Stimulated activated CD4-positive, alpha-beta T cell treated with anti-CD3 and anti-CD28 coated beads, Interleukin-12 subunit alpha, Interleukin-12 subunit beta, amount 100 ng/mL, for 24 hours (primary cell): ENCODE measurements at regions not wholly inside any gene's neighbourhood (a gene's known extent, or its start where the extent isn't known, plus 50 kb on each side); places are given as distances from the start of the nearest gene placed in this dataset.

Source experiments
- DNase-seq, 2 experiments: peaks; one replicate each; pipeline ENCODE4 v3.0.0-alpha.2; 2020; ENCODE audit warnings: low read depth in 2 of 2

DNA sequence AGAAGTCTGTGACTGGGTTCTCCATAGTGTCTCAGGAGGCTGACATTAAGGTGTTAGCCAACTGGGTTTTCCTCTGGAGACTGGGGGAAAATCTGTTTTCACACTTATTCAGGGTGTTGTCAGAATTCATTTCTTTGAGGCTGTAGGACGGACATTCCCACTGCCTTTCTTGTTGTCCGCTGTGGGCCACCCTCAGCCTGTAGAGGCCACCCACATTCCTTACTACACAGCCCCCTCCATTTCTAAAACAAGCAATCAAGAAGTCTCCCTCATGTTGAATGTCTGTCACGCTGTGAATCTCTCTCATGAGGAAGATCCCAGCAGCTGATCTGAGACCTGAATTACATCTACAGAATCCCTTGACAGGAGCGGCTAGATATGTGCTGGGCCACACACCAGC lies 295.5 kb upstream of the RUNX1 start:
- DNase-seq: no peak

- DNase-seq: no peak
Measured at GRCh38 chr21:35343046-35343819, 294.1 kb upstream of the RUNX1 start.

DNA sequence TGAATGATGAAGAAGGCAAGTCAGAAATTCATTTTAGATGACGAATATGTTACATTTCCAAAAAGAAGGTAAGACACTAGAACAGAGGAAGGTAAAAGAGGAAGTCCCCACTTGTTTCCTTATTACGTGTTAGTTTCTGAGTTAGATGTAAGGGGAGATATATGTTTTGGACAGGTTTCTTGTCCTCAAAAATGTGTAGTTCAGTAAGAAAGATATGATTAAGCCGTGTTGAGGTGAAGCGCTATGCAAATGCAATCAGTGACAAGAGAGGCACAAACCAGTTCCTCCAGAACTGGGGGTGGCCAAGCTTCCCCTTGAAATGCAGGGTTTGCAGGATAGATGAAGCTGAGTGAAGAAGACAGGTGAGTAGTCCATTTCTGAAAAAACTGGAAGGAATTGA lies 293.3 kb upstream of the RUNX1 start:
- DNase-seq: peak in 1 of 2 experiments; percentile 17

DNA sequence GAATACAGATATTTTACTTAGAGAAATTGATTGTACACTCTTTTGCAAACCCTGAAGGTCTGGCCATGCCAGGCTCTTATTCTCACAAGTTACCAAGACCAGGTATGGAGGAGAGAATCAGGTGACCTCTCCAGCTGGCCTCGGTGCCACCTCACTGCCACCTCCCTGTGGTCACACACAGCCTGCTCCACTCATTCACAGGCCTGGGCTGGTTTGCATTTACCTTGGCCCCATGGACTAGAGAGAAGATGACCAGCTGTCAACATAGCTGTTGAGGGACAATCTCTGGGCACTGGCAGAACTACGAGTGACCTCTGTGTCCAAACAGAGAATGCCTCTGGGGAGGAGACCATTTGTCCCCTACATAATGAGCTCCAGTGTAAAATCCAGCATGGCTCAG lies 291.2 kb upstream of the RUNX1 start:
- DNase-seq: no peak

DNA sequence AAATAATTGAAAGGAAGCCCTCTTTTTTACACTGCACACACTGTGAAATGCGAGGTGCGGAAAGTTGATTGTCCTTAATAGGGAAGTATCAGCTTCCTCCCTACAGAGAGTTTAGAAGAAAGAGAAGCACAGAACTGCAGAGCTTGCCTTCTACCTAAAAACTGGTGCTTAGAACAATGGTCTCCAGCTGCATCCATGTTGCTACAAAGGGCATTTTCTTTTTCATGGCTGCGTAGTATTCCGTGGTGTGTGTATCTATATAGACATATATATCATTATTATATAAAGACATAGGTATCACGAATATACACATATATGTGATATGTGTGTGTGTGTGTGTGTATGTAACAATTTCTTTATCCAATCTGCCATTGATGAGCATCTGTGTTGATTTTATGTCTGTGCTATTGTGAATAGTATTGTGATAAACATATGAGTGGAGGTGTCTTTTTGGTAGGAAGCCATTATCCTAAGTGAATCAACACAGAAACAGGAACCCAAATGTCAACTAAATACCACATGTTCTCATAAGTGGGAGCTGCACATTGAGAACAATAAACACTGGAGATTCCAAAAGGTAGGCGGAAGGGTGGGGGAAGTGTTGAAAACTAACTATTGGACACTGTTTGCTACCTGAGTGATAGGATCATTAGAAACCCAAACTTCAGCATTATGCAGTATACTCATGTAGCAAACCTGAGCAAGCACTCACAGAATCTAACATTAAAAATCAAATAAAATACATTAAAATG lies 290.0 kb upstream of the RUNX1 start:
- no peak for DNase-seq

GRCh38 chr21:35338281-35338680 lies 289.2 kb upstream of the RUNX1 start:
- no peak for DNase-seq

DNA sequence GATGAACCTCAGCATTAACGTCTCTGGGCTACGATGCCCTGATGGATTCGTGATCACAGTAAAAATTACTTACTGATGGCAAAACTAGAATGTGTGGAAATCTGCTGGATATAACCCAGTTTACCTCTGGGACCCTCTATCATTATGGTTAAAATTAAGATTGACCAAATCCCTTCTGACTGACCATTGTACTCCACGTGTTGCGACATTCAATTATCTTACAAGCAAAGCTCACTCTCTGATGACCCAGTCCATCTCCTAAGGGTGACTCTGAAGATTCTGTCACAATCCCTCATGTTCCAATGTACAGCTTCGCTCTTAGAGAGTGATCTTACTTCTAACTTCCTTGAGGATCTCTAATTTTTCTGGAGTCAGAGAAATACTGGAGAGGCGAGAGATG lies 288.5 kb upstream of the RUNX1 start:
- no peak for DNase-seq

DNA sequence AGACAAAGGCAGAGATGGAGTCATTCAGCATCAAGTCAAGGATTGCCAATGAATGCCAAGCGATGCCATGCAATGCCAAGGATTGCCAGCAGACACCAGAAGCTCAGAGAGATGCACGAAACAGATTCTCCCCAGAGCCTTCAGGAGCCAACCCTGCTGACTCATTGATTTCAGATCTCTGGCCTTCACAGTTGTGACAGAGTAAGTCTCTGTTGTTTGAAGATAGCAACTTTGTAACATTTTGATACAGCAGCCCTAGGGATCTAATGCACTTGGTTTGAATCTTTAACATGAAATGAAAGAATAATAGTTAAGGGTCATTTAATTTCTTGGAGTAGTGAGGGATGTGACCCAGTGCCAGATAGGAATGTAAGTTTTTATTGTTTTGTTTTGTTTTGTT lies 287.4 kb upstream of the RUNX1 start:
- no peak for DNase-seq

DNA sequence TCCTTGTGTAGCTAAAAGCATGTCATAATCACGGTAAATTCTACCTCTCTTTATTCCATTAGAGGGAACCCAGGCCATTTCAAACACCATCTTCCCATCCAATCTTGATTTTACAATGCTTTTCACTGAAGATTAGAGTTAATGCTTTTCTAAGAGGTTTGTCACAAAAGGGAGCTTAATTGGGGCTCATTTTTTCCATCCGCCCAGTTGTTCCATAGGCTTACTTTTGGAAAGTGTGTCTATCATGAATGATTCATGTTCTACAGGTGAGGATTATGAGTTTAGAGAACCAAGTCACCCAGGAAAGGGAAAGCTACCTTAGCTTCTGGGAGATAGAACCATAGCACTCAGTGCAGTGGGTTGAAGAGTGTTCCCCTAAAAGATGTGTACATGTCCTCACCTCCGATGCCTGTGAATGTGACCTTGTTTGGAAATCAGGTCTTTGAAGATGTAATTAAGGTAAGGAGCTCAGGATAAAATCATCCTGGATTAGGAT lies 286.9 kb upstream of the RUNX1 start:
- peak in 1 of 2 experiments; percentile 25 for DNase-seq

GRCh38 chr21:35333831-35334618 lies 284.9 kb upstream of the RUNX1 start:
- no peak for DNase-seq

- no peak for DNase-seq
Measured at GRCh38 chr21:35332841-35333426, 283.8 kb upstream of the RUNX1 start.

GRCh38 chr21:35329940-35330660 lies 281.0 kb upstream of the RUNX1 start:
- no peak for DNase-seq

GRCh38 chr21:35328856-35329455 lies 279.9 kb upstream of the RUNX1 start:
- no peak for DNase-seq

- DNase-seq: no peak
Measured at GRCh38 chr21:35326677-35327076, 277.6 kb upstream of the RUNX1 start.

GRCh38 chr21:35325953-35326352 lies 276.9 kb upstream of the RUNX1 start:
- no peak for DNase-seq

DNA sequence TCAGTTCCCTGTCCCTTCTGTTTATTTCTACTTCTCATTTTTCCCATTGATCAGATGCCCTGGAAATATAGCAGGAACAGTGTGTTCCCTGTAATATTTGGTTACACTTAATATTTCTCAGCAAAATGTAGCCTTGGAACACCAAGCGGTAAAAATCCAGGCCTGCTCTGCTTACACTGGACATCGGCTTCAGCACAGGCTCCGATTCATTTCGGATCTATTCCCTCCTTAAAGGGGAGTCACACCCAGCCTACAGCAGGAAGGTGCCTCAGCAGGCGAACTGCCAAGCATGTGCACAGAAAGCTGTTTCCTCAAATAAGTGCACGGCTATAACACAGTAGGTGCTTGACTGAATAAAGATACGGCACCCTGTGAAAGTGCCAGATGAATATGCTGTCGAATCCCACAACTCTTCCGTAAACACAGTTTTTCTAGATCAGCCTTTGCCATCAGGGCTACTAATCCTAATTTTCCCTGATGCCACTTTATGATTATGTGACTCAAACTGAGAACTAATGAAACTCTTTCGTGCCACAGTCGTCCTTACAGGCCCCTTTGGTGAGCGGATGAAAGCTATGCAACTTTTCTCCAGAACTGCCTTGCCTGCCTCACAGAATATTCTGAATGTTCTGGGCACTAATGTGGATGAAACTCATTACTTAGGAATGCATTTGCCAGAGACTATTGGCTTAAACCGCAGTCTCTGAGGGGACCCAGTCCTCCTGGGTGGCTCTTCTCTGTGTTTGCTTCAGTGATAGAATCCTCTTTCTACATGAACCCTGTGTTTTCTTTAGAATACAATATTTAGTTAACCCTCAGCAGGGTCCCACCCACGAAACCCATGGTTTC lies 275.5 kb upstream of the RUNX1 start:
- DNase-seq: no peak

DNA sequence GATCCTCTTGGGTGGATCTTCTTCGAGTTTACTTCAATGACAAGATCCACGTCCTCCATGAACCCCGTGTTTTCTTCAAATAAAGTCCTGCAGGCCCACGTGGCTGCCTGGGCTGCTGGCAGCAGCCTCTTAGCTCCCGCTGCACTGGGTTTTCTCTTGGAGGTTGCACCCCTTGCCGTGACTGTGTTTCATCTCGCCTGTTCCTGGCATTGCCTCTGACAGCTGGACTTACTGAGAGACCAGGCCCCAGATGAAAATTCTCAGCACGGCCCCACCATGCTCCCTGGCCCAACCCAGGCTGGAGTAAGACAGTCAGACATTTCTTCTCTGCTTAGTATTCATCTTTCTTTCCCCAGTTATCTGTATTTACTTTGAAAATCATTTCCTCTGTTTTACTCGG lies 274.8 kb upstream of the RUNX1 start:
- DNase-seq: no peak

- no peak for DNase-seq
Measured at GRCh38 chr21:35321322-35322200, 272.5 kb upstream of the RUNX1 start.
